ENCODE measurements at regions not wholly inside any gene's neighbourhood (a gene's known extent, or its start where the extent isn't known, plus 50 kb on each side); places are given as distances from the start of the nearest gene placed in this dataset.
"Not testable (repeated sequence)": the region's sequence is repeated elsewhere in the genome, so short reads cannot be mapped to it uniquely, and the experiment has no call there.

DNA sequence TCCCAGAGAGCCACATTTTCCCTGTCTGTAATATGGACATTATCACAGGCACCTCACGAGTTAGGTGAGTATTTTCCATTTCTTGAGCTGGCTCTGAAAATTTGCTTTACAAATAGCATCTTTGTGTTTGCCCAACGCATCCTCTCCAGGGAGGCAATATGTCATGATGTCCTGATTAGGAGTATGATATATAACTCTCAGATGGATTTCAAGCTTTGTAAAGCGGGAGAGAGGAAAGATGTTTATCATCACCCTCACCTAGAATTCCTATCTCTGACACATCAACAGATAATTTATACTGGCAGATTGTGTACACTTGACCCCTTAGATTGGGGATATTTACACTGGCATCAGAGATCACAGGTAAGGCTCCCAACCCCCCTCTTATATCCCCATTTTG, 730.7 kb upstream of the RGS18 start:
- no peak overlapping the region for H4K8ac ChIP-seq (ENCODE audit: low read depth, low read length)
- no peak overlapping the region for H2AK5ac ChIP-seq (ENCODE audit: low read depth, low read length)
- H3K4me1 ChIP-seq (ENCODE audit: control insufficient read depth in 2 of 2, insufficient read depth in 1 of 2, low read depth in 1 of 2, low read length in 2 of 2), result no peaks in the 10 kb centered on the region
- no peak overlapping the region for H2BK5ac ChIP-seq (ENCODE audit: low read length)
- no peaks in the 10 kb centered on the region for H3K9me3 ChIP-seq (replicated peaks in 1 of 2; ENCODE audit: control insufficient read depth in 2 of 2, insufficient read depth in 1 of 2, low read depth in 1 of 2, low read length in 2 of 2)
- no peak overlapping the region for H3K9ac ChIP-seq (ENCODE audit: low read depth, low read length, poor library complexity)
- H3K14ac ChIP-seq (ENCODE audit: low read length), result no peak overlapping the region
- H3K36me3 ChIP-seq (replicated peaks in 1 of 2; ENCODE audit: control insufficient read depth in 2 of 2, insufficient read depth in 2 of 2, low read length in 2 of 2), result no peaks in the 10 kb centered on the region
- no peak overlapping the region for H2BK12ac ChIP-seq (ENCODE audit: low read length)
- no peak overlapping the region for H3K27ac ChIP-seq (replicated peaks; ENCODE audit: low read length)
- no peak overlapping the region for H3K23ac ChIP-seq (ENCODE audit: low read depth, low read length, poor library complexity)
- no peak overlapping the region for H2BK15ac ChIP-seq (ENCODE audit: low read length)
- no peaks in the 10 kb centered on the region for H3K79me1 ChIP-seq (ENCODE audit: low read depth, low read length)
- H2AFZ ChIP-seq (ENCODE audit: low read length), result no peak overlapping the region
- H3K4ac ChIP-seq (ENCODE audit: low read length), result no peak overlapping the region
- H3K27me3 ChIP-seq (ENCODE audit: control insufficient read depth in 3 of 3, insufficient read depth in 3 of 3, low read depth in 1 of 3, low read length in 3 of 3), result no peaks in the 10 kb centered on the region
- no peak overlapping the region for H3K4me2 ChIP-seq (ENCODE audit: insufficient read depth, low read length, poor library complexity, severe bottlenecking)
- no peak overlapping the region for H2BK120ac ChIP-seq (ENCODE audit: low read depth, low read length)
- no peak overlapping the region for H3K18ac ChIP-seq (ENCODE audit: low read length)
- DNase-seq (ENCODE audit: low spot score), result no peak
- no CpG with 5 or more reads among the region's 3 CpGs for WGBS, 2 donors (ENCODE audit: extremely low coverage in 2 of 2, insufficient read length in 2 of 2, insufficient replicate concordance in 1 of 2)
- no peak overlapping the region for H4K91ac ChIP-seq (ENCODE audit: low read depth, low read length, poor library complexity)
- H3K4me3 ChIP-seq (ENCODE audit: low read length in 2 of 2), result no peak overlapping the region

DNA sequence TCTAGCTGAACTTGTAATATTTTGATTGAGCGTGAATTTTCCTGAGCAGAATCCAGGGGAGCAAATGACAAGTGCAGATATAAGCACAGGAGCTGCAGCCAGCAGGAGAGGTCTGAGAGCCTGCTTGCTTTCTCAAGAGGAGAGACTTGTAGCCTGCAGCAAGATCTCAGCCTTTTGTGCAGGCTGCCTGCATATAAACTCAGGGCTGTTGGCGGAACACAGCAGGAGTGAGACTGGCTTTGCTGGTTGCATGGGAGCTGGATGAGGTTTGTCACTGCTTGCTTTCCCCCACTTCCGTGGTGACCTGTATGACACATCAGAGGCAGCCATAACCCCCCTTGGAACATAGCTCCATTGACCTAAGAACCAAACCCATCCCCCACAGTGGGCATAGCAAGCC, 725.4 kb upstream of the RGS18 start:
- H3K27ac ChIP-seq (replicated peaks; ENCODE audit: low read length), result no peak overlapping the region
- no peak overlapping the region for H2BK5ac ChIP-seq (ENCODE audit: low read length)
- WGBS, 2 donors (ENCODE audit: extremely low coverage in 2 of 2, insufficient read length in 2 of 2, insufficient replicate concordance in 1 of 2), result no CpG with 5 or more reads among the region's 3 CpGs

DNA sequence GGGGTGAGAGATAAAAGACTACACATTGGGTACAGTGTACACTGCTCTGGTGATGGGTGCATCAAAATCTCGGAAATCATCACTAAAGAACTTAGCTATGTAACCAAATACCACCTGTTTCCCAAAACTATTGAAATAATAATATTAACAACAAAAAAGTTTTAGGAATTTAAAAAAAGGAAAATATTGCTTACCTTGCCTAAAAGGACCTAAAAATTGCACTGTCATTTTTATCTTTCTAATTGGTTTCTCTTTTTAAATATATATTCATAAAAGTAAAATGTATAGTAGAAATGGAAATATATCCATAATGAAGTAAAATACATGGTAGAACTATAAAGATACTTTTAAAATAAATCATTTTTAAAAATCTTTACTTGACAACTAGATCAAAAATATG, 719.3 kb upstream of the RGS18 start:
- Histone ChIP-seq H3K79me1 (ENCODE audit: low read depth, low read length) (no peaks in the 10 kb centered on the region), H3K18ac (ENCODE audit: low read length) (no peak overlapping the region), H2AFZ (ENCODE audit: low read length) (no peak overlapping the region), H2AK5ac (ENCODE audit: low read depth, low read length) (no peak overlapping the region), H4K91ac (ENCODE audit: low read depth, low read length, poor library complexity) (no peak overlapping the region), H3K14ac (ENCODE audit: low read length) (no peak overlapping the region), H3K27ac (replicated peaks; ENCODE audit: low read length) (no peak overlapping the region), H3K9ac (ENCODE audit: low read depth, low read length, poor library complexity) (no peak overlapping the region), H2BK5ac (ENCODE audit: low read length) (no peak overlapping the region), H3K4me2 (ENCODE audit: insufficient read depth, low read length, poor library complexity, severe bottlenecking) (no peak overlapping the region), H2BK15ac (ENCODE audit: low read length) (no peak overlapping the region), H4K8ac (ENCODE audit: low read depth, low read length) (no peak overlapping the region), H3K4me1 (ENCODE audit: control insufficient read depth in 2 of 2, insufficient read depth in 1 of 2, low read depth in 1 of 2, low read length in 2 of 2) (no peaks in the 10 kb centered on the region), H3K9me3 (replicated peaks in 1 of 2; ENCODE audit: control insufficient read depth in 2 of 2, insufficient read depth in 1 of 2, low read depth in 1 of 2, low read length in 2 of 2) (no peaks in the 10 kb centered on the region), H2BK120ac (ENCODE audit: low read depth, low read length) (no peak overlapping the region), H3K4me3 (ENCODE audit: low read length in 2 of 2) (no peak overlapping the region), H3K4ac (ENCODE audit: low read length) (no peak overlapping the region), H3K23ac (ENCODE audit: low read depth, low read length, poor library complexity) (no peak overlapping the region), H2BK12ac (ENCODE audit: low read length) (no peak overlapping the region), H3K36me3 (replicated peaks in 1 of 2; ENCODE audit: control insufficient read depth in 2 of 2, insufficient read depth in 2 of 2, low read length in 2 of 2) (no peaks in the 10 kb centered on the region), H3K27me3 (ENCODE audit: control insufficient read depth in 3 of 3, insufficient read depth in 3 of 3, low read depth in 1 of 3, low read length in 3 of 3) (no peaks in the 10 kb centered on the region)
- WGBS, 2 donors (ENCODE audit: extremely low coverage in 2 of 2, insufficient read length in 2 of 2, insufficient replicate concordance in 1 of 2), result no CpG with 5 or more reads among the region's 1 CpG
- DNase-seq (ENCODE audit: low spot score), result no peak

More for the DNA sequence above, 725.4 kb upstream of the RGS18 start:
- no peak overlapping the region for H2BK15ac ChIP-seq (ENCODE audit: low read length)
- peak overlapping the region; percentile 43 for H4K8ac ChIP-seq (ENCODE audit: low read depth, low read length)
- H3K9me3 ChIP-seq (replicated peaks in 1 of 2; ENCODE audit: control insufficient read depth in 2 of 2, insufficient read depth in 1 of 2, low read depth in 1 of 2, low read length in 2 of 2), result no peaks in the 10 kb centered on the region
- no peak overlapping the region for H2BK12ac ChIP-seq (ENCODE audit: low read length)
- H3K23ac ChIP-seq (ENCODE audit: low read depth, low read length, poor library complexity), result no peak overlapping the region
- H3K4me1 ChIP-seq (ENCODE audit: control insufficient read depth in 2 of 2, insufficient read depth in 1 of 2, low read depth in 1 of 2, low read length in 2 of 2), result no peaks in the 10 kb centered on the region
- no peak overlapping the region for H3K9ac ChIP-seq (ENCODE audit: low read depth, low read length, poor library complexity)
- no peak overlapping the region for H3K4me2 ChIP-seq (ENCODE audit: insufficient read depth, low read length, poor library complexity, severe bottlenecking)
- no peak overlapping the region for H3K4ac ChIP-seq (ENCODE audit: low read length)
- no peak for DNase-seq (ENCODE audit: low spot score)
- H3K14ac ChIP-seq (ENCODE audit: low read length), result no peak overlapping the region
- no peak overlapping the region for H2AK5ac ChIP-seq (ENCODE audit: low read depth, low read length)
- peak overlapping the region; percentile 49 for H2AFZ ChIP-seq (ENCODE audit: low read length)
- H3K18ac ChIP-seq (ENCODE audit: low read length), result no peak overlapping the region
- no peak overlapping the region for H4K91ac ChIP-seq (ENCODE audit: low read depth, low read length, poor library complexity)
- H3K36me3 ChIP-seq (replicated peaks in 1 of 2; ENCODE audit: control insufficient read depth in 2 of 2, insufficient read depth in 2 of 2, low read length in 2 of 2), result no peaks in the 10 kb centered on the region
- H2BK120ac ChIP-seq (ENCODE audit: low read depth, low read length), result no peak overlapping the region
- H3K27me3 ChIP-seq (ENCODE audit: control insufficient read depth in 3 of 3, insufficient read depth in 3 of 3, low read depth in 1 of 3, low read length in 3 of 3), result no peaks in the 10 kb centered on the region
- H3K79me1 ChIP-seq (ENCODE audit: low read depth, low read length), result no peaks in the 10 kb centered on the region
- H3K4me3 ChIP-seq (ENCODE audit: low read length in 2 of 2), result no peak overlapping the region

DNA sequence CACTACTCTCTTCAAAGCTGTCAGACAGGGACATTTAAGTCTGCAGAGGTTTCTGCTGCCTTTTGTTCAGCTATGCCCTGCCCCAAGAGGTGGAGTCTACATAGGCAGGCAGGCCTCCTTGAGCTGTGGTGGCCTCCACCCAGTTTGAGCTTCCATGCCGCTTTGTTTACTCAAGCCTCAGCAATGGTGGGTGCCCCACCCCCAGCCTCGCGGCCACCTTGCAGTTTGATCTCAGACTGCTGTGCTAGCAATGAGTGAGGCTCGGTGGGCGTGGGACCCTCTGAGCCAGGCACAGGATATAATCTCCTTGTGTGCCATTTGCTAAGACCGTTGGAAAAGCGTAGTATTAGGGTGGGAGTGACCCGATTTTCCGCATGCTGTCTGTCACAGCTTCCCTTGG, 710.0 kb upstream of the RGS18 start:
- not testable (repeated sequence) for H2AK5ac ChIP-seq (ENCODE audit: low read depth, low read length)

More for the DNA sequence above, 710.0 kb upstream of the RGS18 start:
- not testable (repeated sequence) for H3K4me3 ChIP-seq (ENCODE audit: low read length in 2 of 2); H2BK15ac ChIP-seq (ENCODE audit: low read length); H4K91ac ChIP-seq (ENCODE audit: low read depth, low read length, poor library complexity); H3K9ac ChIP-seq (ENCODE audit: low read depth, low read length, poor library complexity); H3K36me3 ChIP-seq (replicated peaks in 1 of 2; ENCODE audit: control insufficient read depth in 2 of 2, insufficient read depth in 2 of 2, low read length in 2 of 2); H3K4ac ChIP-seq (ENCODE audit: low read length); H2BK120ac ChIP-seq (ENCODE audit: low read depth, low read length); H3K14ac ChIP-seq (ENCODE audit: low read length); H2BK5ac ChIP-seq (ENCODE audit: low read length); H3K4me2 ChIP-seq (ENCODE audit: insufficient read depth, low read length, poor library complexity, severe bottlenecking); H3K4me1 ChIP-seq (ENCODE audit: control insufficient read depth in 2 of 2, insufficient read depth in 1 of 2, low read depth in 1 of 2, low read length in 2 of 2); H3K18ac ChIP-seq (ENCODE audit: low read length); H3K27me3 ChIP-seq (ENCODE audit: control insufficient read depth in 3 of 3, insufficient read depth in 3 of 3, low read depth in 1 of 3, low read length in 3 of 3); H3K27ac ChIP-seq (replicated peaks; ENCODE audit: low read length); DNase-seq (ENCODE audit: low spot score); H4K8ac ChIP-seq (ENCODE audit: low read depth, low read length); H2AFZ ChIP-seq (ENCODE audit: low read length); H3K9me3 ChIP-seq (replicated peaks in 1 of 2; ENCODE audit: control insufficient read depth in 2 of 2, insufficient read depth in 1 of 2, low read depth in 1 of 2, low read length in 2 of 2); H3K23ac ChIP-seq (ENCODE audit: low read depth, low read length, poor library complexity); H3K79me1 ChIP-seq (ENCODE audit: low read depth, low read length); H2BK12ac ChIP-seq (ENCODE audit: low read length)
- WGBS, 2 donors (ENCODE audit: extremely low coverage in 2 of 2, insufficient read length in 2 of 2, insufficient replicate concordance in 1 of 2), result no CpG with 5 or more reads among the region's 9 CpGs

All from neuronal stem cell (in vitro differentiated cells).